SIG-M5 (cell line): ENCODE measurements at regions not wholly inside any gene's neighbourhood (a gene's known extent, or its start where the extent isn't known, plus 50 kb on each side); places are given as distances from the start of the nearest gene placed in this dataset.

Experiments
- DNase-seq: peaks from one replicate; lab custom pipeline; 2025; lab: John Stamatoyannopoulos, UW

GRCh38 chr3:104564045-104564643 is 802.6 kb upstream of the ALCAM start:
- DNase-seq: no peak

DNA sequence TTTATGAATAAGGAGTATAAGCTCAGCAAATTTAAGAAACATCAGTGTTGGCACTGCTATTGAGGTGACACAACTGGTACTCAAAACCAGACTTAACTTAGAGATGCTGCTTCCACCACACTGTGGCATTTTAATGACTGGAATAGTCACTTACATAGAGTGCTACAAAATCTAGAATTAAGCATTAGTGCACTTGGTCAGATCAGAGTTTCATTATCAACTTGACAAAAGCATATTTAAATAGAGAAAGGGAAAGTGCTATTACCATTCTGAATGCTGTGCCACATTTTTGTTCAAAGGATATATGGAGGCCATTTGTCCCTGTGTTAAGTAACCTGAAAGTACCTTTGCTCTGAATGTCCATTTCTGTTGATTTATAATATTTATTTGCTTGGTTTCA is 800.7 kb upstream of the ALCAM start:
- DNase-seq: no peak

DNA sequence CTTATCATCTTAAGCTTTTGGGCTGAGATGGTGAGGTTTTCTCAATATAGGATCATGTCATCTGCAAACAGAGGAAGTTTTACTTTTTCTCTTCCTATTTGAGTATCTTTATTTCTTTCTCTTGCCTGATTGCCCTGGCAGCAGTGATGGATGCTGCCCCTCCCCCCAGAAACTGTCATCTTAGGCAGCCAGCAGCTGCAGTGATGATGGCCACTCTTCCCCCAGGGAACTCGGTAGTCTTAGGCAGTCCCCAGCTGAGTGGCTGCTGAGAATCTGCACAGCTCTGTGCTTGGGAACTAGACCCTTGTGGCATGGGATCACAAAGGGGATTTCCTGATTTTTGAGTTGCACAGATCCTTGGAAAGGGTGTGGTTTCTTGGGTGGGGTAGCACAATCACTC is 791.1 kb upstream of the ALCAM start:
- DNase-seq: no peak

- no peak for DNase-seq
These were observed 788.2 kb upstream of the ALCAM start for GRCh38 chr3:104578558-104578957.

- DNase-seq: no peak
These were observed 784.6 kb upstream of the ALCAM start for GRCh38 chr3:104582092-104582491.

DNA sequence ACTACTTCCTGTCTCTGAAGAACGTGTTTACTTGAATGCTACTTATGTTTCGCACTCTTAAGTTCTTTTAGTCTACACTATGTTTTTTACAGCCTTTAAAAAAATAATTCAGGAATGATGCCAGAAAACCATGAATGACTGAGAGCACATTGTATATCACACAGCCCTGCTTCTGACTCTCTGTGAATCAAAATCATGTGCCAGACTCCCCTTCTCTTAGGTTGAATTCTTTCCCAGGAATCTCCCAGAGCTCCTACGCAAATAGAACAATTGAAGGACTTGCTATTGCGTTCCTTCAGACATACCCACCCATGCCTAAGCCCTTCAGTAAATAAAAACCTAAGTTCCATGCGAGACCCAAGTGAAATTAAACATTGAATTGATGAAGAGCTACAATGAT is 782.0 kb upstream of the ALCAM start:
- no peak for DNase-seq

GRCh38 chr3:104586344-104586743 is 780.4 kb upstream of the ALCAM start:
- no peak for DNase-seq

DNA sequence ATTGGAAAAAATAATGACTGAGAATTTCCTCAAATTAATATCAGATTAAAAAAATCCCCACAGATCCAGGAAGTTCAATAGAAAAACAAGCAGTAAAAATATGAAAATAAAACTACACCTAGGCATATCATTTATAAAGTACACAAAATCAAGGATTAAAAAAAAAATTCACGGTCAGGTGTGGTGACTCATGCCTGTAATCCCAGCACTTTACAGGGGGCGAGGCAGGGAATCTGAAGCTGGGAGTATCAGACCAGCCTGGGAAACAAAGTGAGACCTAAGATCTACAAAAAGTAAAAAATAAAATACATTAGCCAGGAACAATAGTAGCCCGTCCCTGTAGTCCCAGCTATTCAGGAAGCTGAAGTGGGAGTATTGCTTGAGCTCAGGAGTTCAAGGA is 778.3 kb upstream of the ALCAM start:
- DNase-seq: no peak

DNA sequence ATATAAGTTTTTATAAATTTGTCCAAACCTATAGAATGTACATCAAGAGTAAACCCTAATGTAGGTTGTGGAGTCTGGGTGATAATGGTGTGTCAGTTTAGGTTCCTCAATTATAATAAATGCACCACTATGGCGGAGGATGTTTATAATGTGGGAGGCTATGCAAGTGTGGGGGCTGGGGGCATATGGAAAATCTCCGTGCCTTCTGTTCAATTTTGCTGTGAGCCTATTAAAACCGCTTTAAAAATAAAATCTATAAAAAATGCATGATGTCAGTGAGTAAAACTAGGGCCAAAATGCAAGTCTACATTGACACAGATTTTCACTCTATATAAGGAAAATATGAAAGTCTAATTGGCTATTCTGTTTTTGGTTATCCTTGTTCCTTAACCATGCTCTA is 774.9 kb upstream of the ALCAM start:
- no peak for DNase-seq

DNA sequence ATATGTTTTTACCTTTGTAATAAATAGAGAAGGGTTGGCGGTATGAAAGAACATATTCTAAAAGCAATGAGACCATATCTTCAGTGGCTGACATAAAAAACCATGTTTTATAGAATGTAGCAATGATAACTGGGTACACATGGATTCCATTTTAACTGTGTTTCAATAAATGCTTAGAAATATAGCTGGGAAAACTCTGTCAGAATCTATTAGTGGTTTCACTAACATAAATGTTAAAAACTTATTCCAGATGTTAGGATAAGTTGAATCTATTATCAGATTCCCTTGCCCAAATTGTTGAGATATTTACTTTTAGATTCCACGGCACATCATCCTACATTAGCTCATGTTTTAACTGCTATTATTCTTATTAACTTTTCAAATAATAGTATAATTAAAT is 772.2 kb upstream of the ALCAM start:
- no peak for DNase-seq

DNA sequence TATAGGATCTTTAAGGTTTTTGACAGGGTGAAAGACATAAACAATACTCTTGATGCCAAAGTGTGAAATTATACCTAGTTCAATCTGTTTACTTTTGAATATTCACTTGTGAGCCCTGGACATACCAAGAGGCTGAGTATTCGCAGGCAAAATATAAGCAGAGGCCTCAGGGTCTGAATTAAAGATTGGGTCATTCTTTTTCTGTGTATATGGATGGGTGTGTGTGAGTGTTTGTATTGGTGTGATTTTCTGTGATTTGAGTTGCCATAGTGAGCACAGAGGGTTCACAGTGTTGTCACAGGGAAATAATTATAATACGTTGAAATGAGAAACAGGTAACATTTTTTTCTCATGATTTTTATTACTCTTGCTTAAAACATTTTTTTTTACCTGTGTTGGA is 770.7 kb upstream of the ALCAM start:
- DNase-seq: no peak

DNA sequence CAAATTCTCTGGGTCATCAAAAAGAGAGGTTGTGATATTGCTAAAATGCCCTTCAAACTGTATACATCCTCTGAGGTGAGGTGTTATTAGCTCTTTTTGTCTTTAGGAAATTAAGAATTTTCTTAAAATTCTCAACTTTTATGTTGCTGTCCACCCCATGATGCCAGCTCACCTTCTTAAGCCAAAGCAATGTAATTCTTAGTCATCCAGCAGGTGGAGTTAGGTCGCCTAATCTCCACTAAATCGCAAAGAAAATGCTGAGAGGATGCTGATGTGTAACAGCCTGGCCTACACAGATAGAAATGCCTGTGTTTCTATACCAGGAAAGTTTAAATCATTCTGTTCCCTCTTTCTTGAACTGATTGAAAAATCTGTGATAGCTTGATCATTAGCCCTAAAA is 770.2 kb upstream of the ALCAM start:
- no peak for DNase-seq

DNA sequence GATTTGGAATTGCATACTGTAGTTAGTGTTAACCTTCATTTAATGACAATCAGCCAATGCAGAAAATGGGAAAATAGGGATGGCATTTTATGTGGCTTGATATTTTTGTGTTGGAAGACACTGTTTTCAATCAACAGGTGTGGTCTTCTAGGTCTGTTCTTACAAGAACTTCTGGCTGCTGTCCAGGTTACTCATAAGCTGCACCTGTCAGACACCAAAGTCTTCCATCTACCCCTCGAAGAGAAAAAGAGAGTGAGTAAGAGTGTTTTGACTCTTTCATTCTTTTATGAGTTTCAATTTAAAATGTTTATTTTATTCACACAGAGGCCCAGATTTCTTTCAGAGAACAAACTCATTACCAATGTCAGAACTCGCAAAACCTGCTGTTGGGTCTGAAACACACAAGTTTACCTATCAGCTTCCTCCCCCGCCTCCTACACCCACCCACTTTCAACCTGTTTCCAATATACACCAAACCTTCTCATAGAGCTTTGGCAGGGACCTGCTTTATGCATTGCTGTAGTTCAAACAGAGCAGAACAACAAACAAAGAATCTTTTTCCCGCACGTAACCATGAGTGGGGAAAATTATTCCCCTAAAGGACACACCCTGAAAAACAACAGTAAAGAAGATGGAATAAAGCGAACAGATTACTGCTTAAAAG is 767.7 kb upstream of the ALCAM start:
- DNase-seq: no peak

DNA sequence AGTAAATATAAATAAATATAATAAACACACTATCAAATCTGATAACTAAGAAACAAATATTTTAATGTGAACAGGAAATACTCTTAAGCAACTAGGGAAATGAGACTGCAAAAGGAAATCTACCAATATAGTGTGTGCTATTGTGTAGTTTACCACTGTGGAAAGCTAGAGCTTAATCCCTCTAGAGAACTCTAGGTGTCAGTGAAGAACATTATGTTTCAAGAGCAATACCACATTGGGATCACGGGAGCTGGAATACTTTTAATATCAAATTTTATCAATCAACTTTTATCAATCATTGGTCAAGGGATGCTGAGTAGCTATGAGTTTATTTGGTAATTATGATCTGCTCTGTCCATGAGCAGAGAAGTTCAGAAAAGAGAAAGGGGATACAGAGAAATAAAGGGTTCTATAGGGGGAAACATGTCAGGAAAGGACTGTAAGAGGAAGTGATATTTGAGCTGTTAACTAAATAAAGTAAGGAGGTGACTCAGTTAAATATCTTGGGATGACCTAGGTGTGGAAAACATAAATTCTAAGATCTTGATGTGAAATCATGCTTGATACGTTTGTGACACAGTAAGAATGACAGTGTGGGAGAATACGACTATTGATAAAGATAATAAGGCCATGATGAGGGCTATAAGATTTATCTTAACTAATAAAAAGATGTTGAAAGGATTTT is 762.2 kb upstream of the ALCAM start:
- DNase-seq: no peak

- DNase-seq: no peak
These were observed 759.9 kb upstream of the ALCAM start for GRCh38 chr3:104606812-104607211.

DNA sequence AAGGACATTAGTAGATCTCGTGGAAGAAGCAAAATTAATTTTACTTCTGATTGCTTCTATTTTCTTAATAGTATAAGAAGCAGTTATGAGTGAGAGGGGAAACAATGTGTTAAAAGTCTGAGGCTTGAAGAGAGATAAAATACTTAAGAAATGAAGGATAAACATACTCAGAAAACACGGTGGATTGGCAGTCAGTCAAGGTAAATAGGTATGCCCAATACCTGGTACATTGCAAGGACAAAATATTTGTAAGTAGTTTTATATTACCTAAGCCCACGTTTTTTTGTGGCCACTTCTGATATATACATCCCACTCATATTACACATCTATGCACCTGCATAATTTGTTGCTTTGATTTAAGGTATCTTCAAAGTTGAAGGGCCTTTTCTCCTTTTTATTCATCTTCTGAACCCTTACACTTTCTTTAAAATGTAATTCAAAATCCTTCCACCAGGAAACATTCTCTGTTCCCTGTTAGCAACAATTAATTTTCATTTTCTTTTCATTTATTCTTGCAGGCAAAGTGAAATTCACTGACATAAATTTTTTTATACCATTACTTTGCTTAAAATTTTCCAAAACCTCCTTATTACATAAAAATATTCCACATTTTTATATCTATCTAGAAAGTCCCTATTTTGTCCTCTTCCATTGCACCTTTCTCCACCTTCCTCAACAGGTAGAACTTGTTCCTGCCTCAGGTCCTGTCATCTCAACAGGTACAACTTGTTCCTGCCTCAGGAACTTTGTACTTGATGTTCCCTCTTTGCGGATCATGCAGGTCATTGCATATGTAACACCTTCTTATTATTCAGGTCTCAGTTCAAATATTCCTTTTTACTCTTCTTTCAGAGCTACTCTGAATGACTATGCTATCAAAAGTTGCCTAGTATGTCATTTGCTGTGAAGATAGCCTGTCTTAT is 755.7 kb upstream of the ALCAM start:
- no peak for DNase-seq

DNA sequence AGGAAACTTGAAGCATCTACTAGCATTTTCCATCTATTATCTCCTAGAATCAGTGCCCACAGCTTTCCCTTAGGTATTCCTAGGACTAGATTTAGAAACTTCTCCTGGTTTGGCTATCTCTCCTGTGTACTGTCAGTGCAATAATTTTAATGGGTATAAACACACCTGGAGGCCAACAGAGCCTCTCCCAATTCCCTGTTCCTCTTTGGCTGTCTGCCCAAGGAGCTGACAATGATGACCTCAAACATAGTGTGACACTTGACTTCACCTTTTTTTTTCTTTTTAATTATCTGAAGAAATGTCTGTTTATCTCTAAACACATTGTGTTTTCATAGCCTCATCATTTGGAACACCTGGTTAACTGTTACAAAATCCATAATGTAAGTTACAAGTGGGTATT is 754.5 kb upstream of the ALCAM start:
- DNase-seq: no peak

DNA sequence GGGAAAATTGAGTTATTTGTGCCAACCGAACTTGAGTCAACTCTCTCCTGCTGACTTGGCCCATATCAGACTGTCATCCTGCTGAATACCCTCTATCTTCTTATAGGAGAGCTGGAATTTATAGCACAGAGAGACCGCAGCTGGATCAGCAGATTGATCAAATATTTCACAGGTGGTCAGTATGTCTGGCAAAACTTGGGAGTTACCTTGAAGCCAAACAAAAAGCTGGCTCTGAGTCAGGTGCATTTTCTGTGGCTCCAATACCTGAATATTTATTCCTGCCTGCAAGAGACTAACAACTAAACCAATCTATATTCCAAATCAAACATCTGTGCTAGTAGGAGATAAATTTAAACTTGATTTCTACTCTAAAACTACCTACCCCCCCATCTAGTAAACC is 752.1 kb upstream of the ALCAM start:
- no peak for DNase-seq

DNA sequence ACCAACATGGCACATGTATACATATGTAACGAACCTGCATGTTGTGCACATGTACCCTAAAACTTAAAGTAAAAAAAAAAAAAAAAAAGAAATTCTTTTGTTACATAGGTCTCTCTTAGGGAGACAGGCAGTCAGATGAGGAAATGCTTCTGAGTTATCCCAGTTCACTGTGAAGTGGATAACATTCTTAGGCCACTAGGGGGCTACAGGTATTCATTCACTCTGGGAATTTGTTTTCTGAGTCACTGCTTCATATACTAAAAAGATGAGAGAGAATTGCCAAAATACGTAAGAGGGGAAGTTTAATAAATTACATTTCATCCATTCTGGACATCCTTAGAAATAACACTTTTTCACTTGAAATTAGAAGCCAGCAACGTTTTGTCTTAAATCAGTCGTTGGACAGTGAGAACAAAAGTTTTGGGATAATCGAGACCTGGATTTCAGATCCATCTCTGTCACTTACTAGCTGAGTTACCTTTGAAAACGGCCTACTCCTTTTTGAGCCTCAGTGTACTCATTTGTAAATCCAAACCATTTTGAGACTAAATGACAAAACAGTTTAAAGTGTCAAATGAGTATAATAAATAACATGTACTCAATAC is 738.4 kb upstream of the ALCAM start:
- DNase-seq: no peak

GRCh38 chr3:104629038-104629437 is 737.7 kb upstream of the ALCAM start:
- DNase-seq: no peak

DNA sequence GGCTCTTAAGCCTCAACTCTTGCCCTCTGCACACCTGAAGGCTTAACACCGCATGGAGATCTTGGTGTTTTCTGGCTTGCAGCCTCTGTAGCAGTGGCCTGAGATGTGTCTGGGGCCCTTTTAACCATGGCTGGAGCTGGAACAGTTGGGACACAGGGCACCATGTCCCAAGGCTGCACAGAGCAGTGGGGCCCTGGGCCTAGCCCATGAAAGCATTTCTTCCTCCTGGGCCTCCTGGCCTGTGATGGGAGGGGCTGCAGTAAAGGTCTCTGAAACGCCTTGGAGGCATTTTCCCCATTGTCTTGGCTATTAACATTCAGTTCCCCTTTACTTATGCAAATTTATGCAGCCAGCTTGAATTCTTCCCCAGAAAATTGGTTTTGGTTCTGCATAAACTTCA is 735.5 kb upstream of the ALCAM start:
- DNase-seq: no peak

DNA sequence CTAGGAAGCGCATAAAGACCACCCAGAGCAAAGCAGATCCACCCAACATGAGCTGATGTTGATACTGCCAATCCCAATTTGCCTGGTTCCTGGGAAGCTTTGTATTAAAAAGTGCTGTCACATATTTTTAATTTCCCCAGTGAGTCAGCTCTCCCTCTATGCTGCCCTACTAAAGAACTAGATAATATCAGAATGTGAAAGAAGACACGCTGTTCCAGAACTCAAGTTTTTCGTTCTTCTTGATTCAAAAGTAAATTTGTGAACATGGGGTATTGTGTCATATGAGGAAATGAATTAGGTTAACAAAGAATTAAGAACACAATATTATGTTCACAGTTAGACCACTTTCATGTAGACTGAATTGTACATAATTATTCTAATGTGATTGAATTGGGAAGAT is 734.2 kb upstream of the ALCAM start:
- no peak for DNase-seq
